GM21723 (cell line): ENCODE measurements at regions not wholly inside any gene's neighbourhood (a gene's known extent, or its start where the extent isn't known, plus 50 kb on each side); places are given as distances from the start of the nearest gene placed in this dataset.
A peak's percentile ranks its signal among the peaks of the same experiment; 100 is the strongest.

Source experiments
- ATAC-seq: cut with Tn5 transposase; IDR thresholded peaks from one replicate; pipeline ENCODE4 v1.9.1; 2021; ENCODE audit warnings: mild to moderate bottlenecking, moderate library complexity; ENCODE audit not compliant: unreplicated experiment

GRCh38 chr14:71201840-71202239 lies 294.6 kb downstream of the PCNX1 start:
- no peak for ATAC-seq

GRCh38 chr14:71202881-71203280 lies 295.6 kb downstream of the PCNX1 start:
- no peak for ATAC-seq

- no peak for ATAC-seq
Measured at GRCh38 chr14:71203306-71203705, 296.0 kb downstream of the PCNX1 start.

- ATAC-seq, result no peak
Measured at GRCh38 chr14:71204231-71204630, 297.0 kb downstream of the PCNX1 start.

GRCh38 chr14:71204768-71205167 lies 297.5 kb downstream of the PCNX1 start:
- no peak for ATAC-seq

GRCh38 chr14:71206123-71206522 lies 298.9 kb downstream of the PCNX1 start:
- no peak for ATAC-seq

- ATAC-seq, result no peak
Measured at GRCh38 chr14:71206766-71207371, 299.6 kb downstream of the PCNX1 start.

- ATAC-seq, result no peak
Measured at GRCh38 chr14:71208702-71209357, 301.6 kb downstream of the PCNX1 start.

GRCh38 chr14:71209888-71210287 lies 302.6 kb downstream of the PCNX1 start:
- ATAC-seq, result no peak

- no peak for ATAC-seq
Measured at GRCh38 chr14:71212093-71212492, 304.8 kb downstream of the PCNX1 start.

GRCh38 chr14:71212683-71213107 lies 305.4 kb downstream of the PCNX1 start:
- no peak for ATAC-seq

GRCh38 chr14:71214241-71214640 lies 307.0 kb downstream of the PCNX1 start:
- no peak for ATAC-seq

GRCh38 chr14:71220462-71220861 lies 313.2 kb downstream of the PCNX1 start:
- no peak for ATAC-seq

GRCh38 chr14:71221119-71221518 lies 313.9 kb downstream of the PCNX1 start:
- no peak for ATAC-seq

GRCh38 chr14:71225113-71225512 lies 317.9 kb downstream of the PCNX1 start:
- no peak for ATAC-seq

- no peak for ATAC-seq
Measured at GRCh38 chr14:71228711-71229110, 321.5 kb downstream of the PCNX1 start.

- no peak for ATAC-seq
Measured at GRCh38 chr14:71229875-71230274, 322.6 kb downstream of the PCNX1 start.

GRCh38 chr14:71230897-71231296 lies 323.6 kb downstream of the PCNX1 start:
- no peak for ATAC-seq

- ATAC-seq, result peak; percentile 72
Measured at GRCh38 chr14:71231521-71232393, 324.5 kb downstream of the PCNX1 start.

- ATAC-seq, result no peak
Measured at GRCh38 chr14:71232506-71232905, 325.2 kb downstream of the PCNX1 start.

GRCh38 chr14:71235875-71236274 lies 328.6 kb downstream of the PCNX1 start:
- ATAC-seq, result no peak

- ATAC-seq, result no peak
Measured at GRCh38 chr14:71236487-71236886, 329.2 kb downstream of the PCNX1 start.
